SK-N-SH treated with all-trans-retinoic acid at 6 μM for 48 hours (cell line): ENCODE measurements at regions not wholly inside any gene's neighbourhood (a gene's known extent, or its start where the extent isn't known, plus 50 kb on each side); places are given as distances from the start of the nearest gene placed in this dataset.

Source experiments
- ATAC-seq: fragments of 200-7000 bp; cut with Tn5 transposase; 3 replicates; pipeline ENCODE4 v1.9.1; 2020; ENCODE audit warnings: mild to moderate bottlenecking, moderate library complexity
- BACH2 ChIP-seq: fragments of 250-450 bp; sonication (Bioruptor Pico); IDR thresholded peaks from 2 replicates; pipeline ENCODE4 v1.9.0; 2021; ENCODE audit warnings: mild to moderate bottlenecking, borderline replicate concordance
- CSDC2 ChIP-seq: fragments of 250-450 bp; sonication (Bioruptor Pico); IDR thresholded peaks from 2 replicates; pipeline ENCODE4 v1.5.0; 2020; ENCODE audit warnings: mild to moderate bottlenecking, moderate library complexity
- CSRNP3 ChIP-seq: fragments of 250-450 bp; sonication (Bioruptor Pico); IDR thresholded peaks from 2 replicates; pipeline ENCODE4 v1.5.1; 2021; ENCODE audit warnings: mild to moderate bottlenecking, moderate library complexity
- ESRRG ChIP-seq: fragments of 250-450 bp; sonication (Bioruptor Pico); IDR thresholded peaks from 2 replicates; pipeline ENCODE4 v1.6.1; 2021; ENCODE audit warnings: mild to moderate bottlenecking
- GLIS3 ChIP-seq: fragments of 250-450 bp; sonication (Bioruptor Pico); IDR thresholded peaks from 2 replicates; pipeline ENCODE4 v1.5.0; 2020; ENCODE audit warnings: mild to moderate bottlenecking, moderate library complexity
- ISL1 ChIP-seq: fragments of 250-450 bp; sonication (Bioruptor Pico); IDR thresholded peaks from 2 replicates; pipeline ENCODE4 v2.1.2; 2022; ENCODE audit warnings: mild to moderate bottlenecking, moderate library complexity
- OSR1 ChIP-seq: fragments of 250-450 bp; sonication (Bioruptor Pico); IDR thresholded peaks from 2 replicates; pipeline ENCODE4 v1.8.0; 2022; ENCODE audit warnings: moderate library complexity, mild to moderate bottlenecking, inconsistent platforms
- PATZ1 ChIP-seq: fragments of 250-450 bp; sonication (Bioruptor Pico); IDR thresholded peaks from 2 replicates; pipeline ENCODE4 v1.8.0; 2020; ENCODE audit warnings: mild to moderate bottlenecking, moderate library complexity, borderline replicate concordance
- PPARA ChIP-seq: fragments of 250-450 bp; sonication (Bioruptor Pico); IDR thresholded peaks from 2 replicates; pipeline ENCODE4 v1.5.0; 2020; ENCODE audit warnings: mild to moderate bottlenecking, borderline replicate concordance
- RARB ChIP-seq: fragments of 250-450 bp; sonication (Bioruptor Pico); IDR thresholded peaks from 2 replicates; pipeline ENCODE4 v1.8.0; 2021; ENCODE audit warnings: mild to moderate bottlenecking, moderate library complexity
- SNAI2 ChIP-seq: fragments of 250-450 bp; sonication (Bioruptor Pico); IDR thresholded peaks from 2 replicates; pipeline ENCODE4 v1.5.0; 2020; ENCODE audit warnings: mild to moderate bottlenecking, moderate library complexity
- TCF4 ChIP-seq: fragments of 250-450 bp; sonication (Bioruptor Pico); IDR thresholded peaks from 2 replicates; pipeline ENCODE4 v1.8.0; 2021; ENCODE audit warnings: mild to moderate bottlenecking, moderate library complexity, borderline replicate concordance
- TOX ChIP-seq: fragments of 250-450 bp; sonication (Bioruptor Pico); IDR thresholded peaks from 2 replicates; pipeline ENCODE4 v1.8.0; 2021; ENCODE audit warnings: mild to moderate bottlenecking, moderate library complexity, borderline replicate concordance
- TSHZ2 ChIP-seq: fragments of 250-450 bp; sonication (Bioruptor Pico); IDR thresholded peaks from 2 replicates; pipeline ENCODE4 v1.5.0; 2020; ENCODE audit warnings: mild to moderate bottlenecking, moderate library complexity
- ZC3H10 ChIP-seq: fragments of 250-450 bp; sonication (Bioruptor Pico); IDR thresholded peaks from 2 replicates; pipeline ENCODE4 v1.5.1; 2021; ENCODE audit warnings: mild to moderate bottlenecking, moderate library complexity
- ZFP3 ChIP-seq: fragments of 250-450 bp; sonication (Bioruptor Pico); IDR thresholded peaks from 2 replicates; pipeline ENCODE4 v1.5.0; 2020; ENCODE audit warnings: mild to moderate bottlenecking, moderate library complexity
- ZFP30 ChIP-seq: fragments of 450-650 bp; formaldehyde crosslinking; IDR thresholded peaks from 2 replicates; pipeline ENCODE4 v1.5.0; 2022; ENCODE audit warnings: mild to moderate bottlenecking, moderate library complexity
- ZNF565 ChIP-seq: fragments of 450-650 bp; formaldehyde crosslinking; conservative IDR thresholded peaks from 2 replicates; pipeline ENCODE4 v1.5.0; 2020; ENCODE audit warnings: low read depth, mild to moderate bottlenecking, moderate library complexity
- ZNF70 ChIP-seq: fragments of 450-650 bp; formaldehyde crosslinking; IDR thresholded peaks from 2 replicates; pipeline ENCODE4 v1.5.0; 2020; ENCODE audit warnings: mild to moderate bottlenecking, moderate library complexity
- ZNF8 ChIP-seq: fragments of 450-650 bp; formaldehyde crosslinking; IDR thresholded peaks from 2 replicates; pipeline ENCODE4 v1.5.0; 2020; ENCODE audit warnings: mild to moderate bottlenecking, moderate library complexity

- no peak for TF ChIP-seq ZNF70 (CRISPR knock-in tag)
- no peak for TF ChIP-seq PATZ1 (CRISPR knock-in tag)
- no peak for TF ChIP-seq ZFP3 (CRISPR knock-in tag)
- no peak for TF ChIP-seq ZNF565
- no peak for TF ChIP-seq OSR1 (CRISPR knock-in tag)
- TF ChIP-seq ZC3H10 (CRISPR knock-in tag), result no peak
- TF ChIP-seq PPARA (CRISPR knock-in tag), result no peak
- TF ChIP-seq ESRRG (CRISPR knock-in tag), result no peak
- TF ChIP-seq SNAI2 (CRISPR knock-in tag), result no peak
- TF ChIP-seq CSDC2 (CRISPR knock-in tag), result no peak
- TF ChIP-seq, all 23 proteins: peak for 0
- ATAC-seq, result peak; percentile 61; the same call in 2 of the 3 replicates
Measured at GRCh38 chr11:92276773-92277172, 52.2 kb downstream of the FAT3 start.

- peak; percentile 32; the same call in 1 of the 3 replicates for ATAC-seq
- TF ChIP-seq BACH2 (CRISPR knock-in tag) (no peak), ESRRG (CRISPR knock-in tag) (no peak), ZNF8 (CRISPR knock-in tag) (no peak), ZFP30 (CRISPR knock-in tag) (no peak), PPARA (CRISPR knock-in tag) (no peak), TOX (CRISPR knock-in tag) (no peak), PATZ1 (CRISPR knock-in tag) (no peak), ISL1 (CRISPR knock-in tag) (no peak), TSHZ2 (CRISPR knock-in tag) (no peak), RARB (CRISPR knock-in tag) (no peak), ZFP3 (CRISPR knock-in tag) (no peak), CSDC2 (CRISPR knock-in tag) (no peak), TCF4 (CRISPR knock-in tag) (no peak)
Measured at GRCh38 chr11:92277871-92278270, 53.3 kb downstream of the FAT3 start.

GRCh38 chr11:92278791-92279433, 54.3 kb downstream of the FAT3 start:
- no peak for TF ChIP-seq ZNF70 (CRISPR knock-in tag)
- TF ChIP-seq ZFP3 (CRISPR knock-in tag), result no peak
- TF ChIP-seq ZNF565, result no peak
- no peak for TF ChIP-seq GLIS3
- TF ChIP-seq PATZ1 (CRISPR knock-in tag), result no peak
- no peak for TF ChIP-seq ZC3H10 (CRISPR knock-in tag)
- TF ChIP-seq TOX (CRISPR knock-in tag), result no peak
- no peak for TF ChIP-seq TSHZ2 (CRISPR knock-in tag)
- no peak for TF ChIP-seq ZNF8 (CRISPR knock-in tag)
- TF ChIP-seq CSRNP3, result no peak
- ATAC-seq, result no peak
